ENCODE measurements at regions not wholly inside any gene's neighbourhood (a gene's known extent, or its start where the extent isn't known, plus 50 kb on each side); places are given as distances from the start of the nearest gene placed in this dataset.

DNA sequence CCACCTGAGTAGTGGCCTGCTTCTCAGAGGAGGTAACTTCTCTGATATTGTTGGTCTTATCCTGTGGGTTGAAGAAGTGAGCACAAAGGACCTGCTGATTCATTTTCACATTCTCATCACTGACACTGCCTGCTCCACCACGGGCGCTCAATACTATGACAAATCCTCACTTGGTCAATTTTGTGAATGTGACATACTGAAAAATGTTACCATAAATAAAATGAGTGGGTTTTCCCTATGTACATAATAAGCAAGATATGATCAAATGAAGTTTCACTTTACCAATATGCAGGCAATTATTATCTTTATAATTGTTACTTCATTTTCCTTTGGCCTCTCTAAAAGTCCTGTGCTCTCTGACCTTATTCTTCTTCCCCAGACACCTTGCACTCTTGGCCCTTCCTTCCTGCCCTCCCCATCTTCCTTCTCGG lies 71.5 kb upstream of the RIPOR2 start (continued):
- TF ChIP-seq, protein P1, sequence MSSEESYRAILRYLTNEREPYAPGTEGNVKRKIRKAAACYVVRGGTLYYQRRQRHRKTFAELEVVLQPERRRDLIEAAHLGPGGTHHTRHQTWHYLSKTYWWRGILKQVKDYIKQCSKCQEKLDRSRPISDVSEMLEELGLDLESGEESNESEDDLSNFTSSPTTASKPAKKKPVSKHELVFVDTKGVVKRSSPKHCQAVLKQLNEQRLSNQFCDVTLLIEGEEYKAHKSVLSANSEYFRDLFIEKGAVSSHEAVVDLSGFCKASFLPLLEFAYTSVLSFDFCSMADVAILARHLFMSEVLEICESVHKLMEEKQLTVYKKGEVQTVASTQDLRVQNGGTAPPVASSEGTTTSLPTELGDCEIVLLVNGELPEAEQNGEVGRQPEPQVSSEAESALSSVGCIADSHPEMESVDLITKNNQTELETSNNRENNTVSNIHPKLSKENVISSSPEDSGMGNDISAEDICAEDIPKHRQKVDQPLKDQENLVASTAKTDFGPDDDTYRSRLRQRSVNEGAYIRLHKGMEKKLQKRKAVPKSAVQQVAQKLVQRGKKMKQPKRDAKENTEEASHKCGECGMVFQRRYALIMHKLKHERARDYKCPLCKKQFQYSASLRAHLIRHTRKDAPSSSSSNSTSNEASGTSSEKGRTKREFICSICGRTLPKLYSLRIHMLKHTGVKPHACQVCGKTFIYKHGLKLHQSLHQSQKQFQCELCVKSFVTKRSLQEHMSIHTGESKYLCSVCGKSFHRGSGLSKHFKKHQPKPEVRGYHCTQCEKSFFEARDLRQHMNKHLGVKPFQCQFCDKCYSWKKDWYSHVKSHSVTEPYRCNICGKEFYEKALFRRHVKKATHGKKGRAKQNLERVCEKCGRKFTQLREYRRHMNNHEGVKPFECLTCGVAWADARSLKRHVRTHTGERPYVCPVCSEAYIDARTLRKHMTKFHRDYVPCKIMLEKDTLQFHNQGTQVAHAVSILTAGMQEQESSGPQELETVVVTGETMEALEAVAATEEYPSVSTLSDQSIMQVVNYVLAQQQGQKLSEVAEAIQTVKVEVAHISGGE (CRISPR knock-in tag; IDR thresholded peaks at IDR 0.05), result no peak
- TF ChIP-seq TCF3 (IDR thresholded peaks at IDR 0.05; ENCODE audit: borderline replicate concordance, insufficient read depth, low read depth, low read length) (no peak), POU2F2 (IDR thresholded peaks at IDR 0.05; ENCODE audit: borderline replicate concordance, low read depth, low read length) (no peak), ZBED1 (IDR thresholded peaks at IDR 0.05; ENCODE audit: borderline replicate concordance) (peak; percentile 49; the same call in 1 of the 2 replicates), CHD2 (IDR thresholded peaks at IDR 0.05; ENCODE audit: borderline replicate concordance, low read depth, low read length) (no peak), MYB (IDR thresholded peaks at IDR 0.05; ENCODE audit: borderline replicate concordance, low read depth, low read length) (no peak), JUNB (IDR thresholded peaks at IDR 0.05) (peak; percentile 73), RAD51 (IDR thresholded peaks at IDR 0.05) (peak; percentile 26; the same call in 1 of the 2 replicates), RBBP5 (conservative IDR thresholded peaks at IDR 0.05) (no peak), GATAD2B (conservative IDR thresholded peaks at IDR 0.05; ENCODE audit: low read depth) (0 out of 2 replicates have a peak, but pooled peaks have one; percentile 24), FOXM1 (IDR thresholded peaks at IDR 0.05; ENCODE audit: low read depth, low read length) (peak; percentile 65; the same call in 1 of the 2 replicates), ATF7 (IDR thresholded peaks at IDR 0.05; ENCODE audit: low read depth) (peak; percentile 86), KAT2A (conservative IDR thresholded peaks at IDR 0.05; ENCODE audit: control insufficient read depth, low read depth, low read length) (no peak), SMAD1 (IDR thresholded peaks at IDR 0.05; ENCODE audit: low read depth, partially characterized antibody) (no peak)
- TF ChIP-seq, protein P2, sequence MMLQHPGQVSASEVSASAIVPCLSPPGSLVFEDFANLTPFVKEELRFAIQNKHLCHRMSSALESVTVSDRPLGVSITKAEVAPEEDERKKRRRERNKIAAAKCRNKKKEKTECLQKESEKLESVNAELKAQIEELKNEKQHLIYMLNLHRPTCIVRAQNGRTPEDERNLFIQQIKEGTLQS (IDR thresholded peaks at IDR 0.05; ENCODE audit: borderline replicate concordance, extremely low read depth, low read depth, low read length), result no peak
- TF ChIP-seq, protein P3, sequence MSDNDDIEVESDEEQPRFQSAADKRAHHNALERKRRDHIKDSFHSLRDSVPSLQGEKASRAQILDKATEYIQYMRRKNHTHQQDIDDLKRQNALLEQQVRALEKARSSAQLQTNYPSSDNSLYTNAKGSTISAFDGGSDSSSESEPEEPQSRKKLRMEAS (IDR thresholded peaks at IDR 0.05; ENCODE audit: low read depth, low read length), result no peak
- TF ChIP-seq, protein P4, sequence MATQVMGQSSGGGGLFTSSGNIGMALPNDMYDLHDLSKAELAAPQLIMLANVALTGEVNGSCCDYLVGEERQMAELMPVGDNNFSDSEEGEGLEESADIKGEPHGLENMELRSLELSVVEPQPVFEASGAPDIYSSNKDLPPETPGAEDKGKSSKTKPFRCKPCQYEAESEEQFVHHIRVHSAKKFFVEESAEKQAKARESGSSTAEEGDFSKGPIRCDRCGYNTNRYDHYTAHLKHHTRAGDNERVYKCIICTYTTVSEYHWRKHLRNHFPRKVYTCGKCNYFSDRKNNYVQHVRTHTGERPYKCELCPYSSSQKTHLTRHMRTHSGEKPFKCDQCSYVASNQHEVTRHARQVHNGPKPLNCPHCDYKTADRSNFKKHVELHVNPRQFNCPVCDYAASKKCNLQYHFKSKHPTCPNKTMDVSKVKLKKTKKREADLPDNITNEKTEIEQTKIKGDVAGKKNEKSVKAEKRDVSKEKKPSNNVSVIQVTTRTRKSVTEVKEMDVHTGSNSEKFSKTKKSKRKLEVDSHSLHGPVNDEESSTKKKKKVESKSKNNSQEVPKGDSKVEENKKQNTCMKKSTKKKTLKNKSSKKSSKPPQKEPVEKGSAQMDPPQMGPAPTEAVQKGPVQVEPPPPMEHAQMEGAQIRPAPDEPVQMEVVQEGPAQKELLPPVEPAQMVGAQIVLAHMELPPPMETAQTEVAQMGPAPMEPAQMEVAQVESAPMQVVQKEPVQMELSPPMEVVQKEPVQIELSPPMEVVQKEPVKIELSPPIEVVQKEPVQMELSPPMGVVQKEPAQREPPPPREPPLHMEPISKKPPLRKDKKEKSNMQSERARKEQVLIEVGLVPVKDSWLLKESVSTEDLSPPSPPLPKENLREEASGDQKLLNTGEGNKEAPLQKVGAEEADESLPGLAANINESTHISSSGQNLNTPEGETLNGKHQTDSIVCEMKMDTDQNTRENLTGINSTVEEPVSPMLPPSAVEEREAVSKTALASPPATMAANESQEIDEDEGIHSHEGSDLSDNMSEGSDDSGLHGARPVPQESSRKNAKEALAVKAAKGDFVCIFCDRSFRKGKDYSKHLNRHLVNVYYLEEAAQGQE (IDR thresholded peaks at IDR 0.05; ENCODE audit: low read depth, low read length), result 0 out of 2 replicates have a peak, but pooled peaks have one; percentile 6
- TF ChIP-seq, protein P5, sequence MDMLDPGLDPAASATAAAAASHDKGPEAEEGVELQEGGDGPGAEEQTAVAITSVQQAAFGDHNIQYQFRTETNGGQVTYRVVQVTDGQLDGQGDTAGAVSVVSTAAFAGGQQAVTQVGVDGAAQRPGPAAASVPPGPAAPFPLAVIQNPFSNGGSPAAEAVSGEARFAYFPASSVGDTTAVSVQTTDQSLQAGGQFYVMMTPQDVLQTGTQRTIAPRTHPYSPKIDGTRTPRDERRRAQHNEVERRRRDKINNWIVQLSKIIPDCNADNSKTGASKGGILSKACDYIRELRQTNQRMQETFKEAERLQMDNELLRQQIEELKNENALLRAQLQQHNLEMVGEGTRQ (IDR thresholded peaks at IDR 0.05; ENCODE audit: borderline replicate concordance, low read depth, low read length), result no peak
- TF ChIP-seq, protein P6, sequence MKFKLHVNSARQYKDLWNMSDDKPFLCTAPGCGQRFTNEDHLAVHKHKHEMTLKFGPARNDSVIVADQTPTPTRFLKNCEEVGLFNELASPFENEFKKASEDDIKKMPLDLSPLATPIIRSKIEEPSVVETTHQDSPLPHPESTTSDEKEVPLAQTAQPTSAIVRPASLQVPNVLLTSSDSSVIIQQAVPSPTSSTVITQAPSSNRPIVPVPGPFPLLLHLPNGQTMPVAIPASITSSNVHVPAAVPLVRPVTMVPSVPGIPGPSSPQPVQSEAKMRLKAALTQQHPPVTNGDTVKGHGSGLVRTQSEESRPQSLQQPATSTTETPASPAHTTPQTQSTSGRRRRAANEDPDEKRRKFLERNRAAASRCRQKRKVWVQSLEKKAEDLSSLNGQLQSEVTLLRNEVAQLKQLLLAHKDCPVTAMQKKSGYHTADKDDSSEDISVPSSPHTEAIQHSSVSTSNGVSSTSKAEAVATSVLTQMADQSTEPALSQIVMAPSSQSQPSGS (IDR thresholded peaks at IDR 0.05; ENCODE audit: low read length), result peak; percentile 76
- TF ChIP-seq, protein P7, sequence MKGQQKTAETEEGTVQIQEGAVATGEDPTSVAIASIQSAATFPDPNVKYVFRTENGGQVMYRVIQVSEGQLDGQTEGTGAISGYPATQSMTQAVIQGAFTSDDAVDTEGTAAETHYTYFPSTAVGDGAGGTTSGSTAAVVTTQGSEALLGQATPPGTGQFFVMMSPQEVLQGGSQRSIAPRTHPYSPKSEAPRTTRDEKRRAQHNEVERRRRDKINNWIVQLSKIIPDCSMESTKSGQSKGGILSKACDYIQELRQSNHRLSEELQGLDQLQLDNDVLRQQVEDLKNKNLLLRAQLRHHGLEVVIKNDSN (IDR thresholded peaks at IDR 0.05; ENCODE audit: borderline replicate concordance, extremely low read length, insufficient read depth, low read depth, low read length), result no peak

All from GM12878 (cell line).